ENCODE measurements at regions not wholly inside any gene's neighbourhood (a gene's known extent, or its start where the extent isn't known, plus 50 kb on each side); places are given as distances from the start of the nearest gene placed in this dataset.

DNA sequence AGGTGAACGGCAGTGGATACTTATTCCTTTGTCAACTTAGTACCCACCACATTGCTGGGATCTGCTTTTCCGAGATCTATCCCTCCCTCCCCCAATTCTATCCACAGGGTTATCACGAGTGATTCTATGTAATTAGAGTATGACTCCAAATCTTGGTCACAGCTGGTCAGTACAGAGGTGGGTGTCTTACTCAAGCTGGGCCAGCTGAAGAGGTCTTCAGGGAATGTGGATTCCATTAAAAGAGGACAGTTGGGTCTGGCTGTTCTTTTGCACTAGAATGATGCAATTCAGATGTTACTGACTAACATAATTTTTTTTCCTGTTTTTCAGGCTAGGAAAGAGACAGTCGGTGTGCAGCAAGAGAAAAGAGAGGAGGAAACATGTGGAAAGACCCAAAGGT lies 92.3 kb downstream of the HS3ST1 start:
- WGBS, 4 donors, result 71 to 83% (median 77%) methylated on average over 4 of the region's 4 CpGs
- no peaks in the 10 kb centered on the region for H3K27me3 ChIP-seq
- H3K36me3 ChIP-seq (replicated peaks in 1 of 2), result no peaks in the 10 kb centered on the region
- DNase-seq, result no peak
- intact Hi-C loops (cut with DNase I), result no loop called here
- TF ChIP-seq CTCF (IDR thresholded peaks at IDR 0.05), result no peak
- TF ChIP-seq POLR2A (IDR thresholded peaks at IDR 0.05), result no peak
- no peaks in the 10 kb centered on the region for H3K9me3 ChIP-seq (replicated peaks in 1 of 3)
- no peak overlapping the region for H3K4me3 ChIP-seq
- no peaks in the 10 kb centered on the region for H3K4me1 ChIP-seq (replicated peaks in 1 of 2)
- H3K27ac ChIP-seq, result no peak overlapping the region

DNA sequence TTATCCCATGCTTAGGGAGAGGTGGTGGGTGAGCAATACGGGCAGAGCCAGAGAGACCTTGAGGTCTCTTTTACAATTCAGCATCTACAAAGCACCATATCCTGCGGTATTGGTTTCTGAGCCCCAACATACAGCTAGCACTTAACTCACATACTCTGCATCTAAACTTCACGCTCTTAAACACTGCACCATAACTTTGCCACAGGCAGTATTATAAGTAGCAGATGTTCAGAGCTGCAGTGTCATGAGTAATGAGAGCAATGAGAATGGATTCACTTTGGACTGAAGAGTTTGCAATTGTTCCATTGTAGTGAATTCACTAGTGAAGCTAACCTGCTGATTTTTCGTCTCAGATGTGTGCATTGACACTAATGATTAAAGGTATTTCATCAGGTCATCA lies 93.8 kb downstream of the HS3ST1 start:
- TF ChIP-seq POLR2A (IDR thresholded peaks at IDR 0.05), result no peak
- TF ChIP-seq CTCF (IDR thresholded peaks at IDR 0.05), result no peak
- Histone ChIP-seq H3K4me3 (no peak overlapping the region), H3K4me1 (replicated peaks in 1 of 2) (no peaks in the 10 kb centered on the region), H3K27ac (no peak overlapping the region), H3K27me3 (no peaks in the 10 kb centered on the region), H3K9me3 (replicated peaks in 1 of 3) (no peaks in the 10 kb centered on the region), H3K36me3 (replicated peaks in 1 of 2) (no peaks in the 10 kb centered on the region)
- intact Hi-C loops (cut with DNase I), result no loop called here
- WGBS, 4 donors, result 81 to 86% (median 84%) methylated on average over 4 of the region's 4 CpGs
- DNase-seq, result no peak

DNA sequence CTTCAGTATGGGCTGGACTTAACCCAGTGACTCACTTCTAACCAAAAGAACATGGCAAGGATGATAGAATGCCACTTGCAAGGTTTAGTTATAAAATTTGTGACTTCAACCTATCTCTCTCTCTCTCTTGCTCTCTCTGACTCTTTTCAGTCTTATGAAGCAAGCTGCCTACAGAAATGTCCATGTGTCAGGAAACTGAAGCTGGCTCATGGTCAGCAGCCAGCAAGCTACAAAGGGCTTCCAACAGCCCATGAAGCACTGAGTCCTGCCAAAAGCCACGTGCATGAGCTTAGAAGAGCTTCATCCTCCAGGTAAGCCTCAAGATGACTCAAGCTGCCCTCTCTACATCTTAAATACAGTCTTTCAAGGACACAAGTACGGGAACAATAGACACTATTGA lies 100.3 kb downstream of the HS3ST1 start:
- intact Hi-C loops (cut with DNase I), result no loop called here
- Histone ChIP-seq H3K4me1 (replicated peaks in 1 of 2) (no peaks in the 10 kb centered on the region), H3K4me3 (no peak overlapping the region), H3K36me3 (replicated peaks in 1 of 2) (no peaks in the 10 kb centered on the region), H3K27ac (no peak overlapping the region), H3K9me3 (replicated peaks in 1 of 3) (no peaks in the 10 kb centered on the region), H3K27me3 (no peaks in the 10 kb centered on the region)
- no peak for TF ChIP-seq POLR2A (IDR thresholded peaks at IDR 0.05)
- no peak for TF ChIP-seq CTCF (IDR thresholded peaks at IDR 0.05)
- WGBS, 4 donors, result 51 to 67% (median 58%) methylated on average over 2 of the region's 2 CpGs
- no peak for DNase-seq

- TF ChIP-seq POLR2A (IDR thresholded peaks at IDR 0.05) (no peak), CTCF (IDR thresholded peaks at IDR 0.05) (no peak)
- DNase-seq, result no peak
- Histone ChIP-seq H3K9me3 (replicated peaks in 1 of 3) (no peaks in the 10 kb centered on the region), H3K27me3 (no peaks in the 10 kb centered on the region), H3K27ac (no peak overlapping the region), H3K4me1 (replicated peaks in 1 of 2) (no peaks in the 10 kb centered on the region), H3K4me3 (no peak overlapping the region), H3K36me3 (replicated peaks in 1 of 2) (no peaks in the 10 kb centered on the region)
- intact Hi-C loops (cut with DNase I), result no loop called here
- 66 to 78% (median 69%) methylated on average over 2 of the region's 2 CpGs for WGBS, 4 donors
Measured at GRCh38 chr4:11326021-11326420, 102.7 kb downstream of the HS3ST1 start.

Data from adrenal gland (tissue), 9 donors.